COLO668 (cell line): ENCODE measurements at regions not wholly inside any gene's neighbourhood (a gene's known extent, or its start where the extent isn't known, plus 50 kb on each side); places are given as distances from the start of the nearest gene placed in this dataset.

Source experiments
- DNase-seq: peaks from one replicate; lab custom pipeline; 2025; ENCODE audit not compliant: unreplicated experiment; lab: John Stamatoyannopoulos, UW

DNA sequence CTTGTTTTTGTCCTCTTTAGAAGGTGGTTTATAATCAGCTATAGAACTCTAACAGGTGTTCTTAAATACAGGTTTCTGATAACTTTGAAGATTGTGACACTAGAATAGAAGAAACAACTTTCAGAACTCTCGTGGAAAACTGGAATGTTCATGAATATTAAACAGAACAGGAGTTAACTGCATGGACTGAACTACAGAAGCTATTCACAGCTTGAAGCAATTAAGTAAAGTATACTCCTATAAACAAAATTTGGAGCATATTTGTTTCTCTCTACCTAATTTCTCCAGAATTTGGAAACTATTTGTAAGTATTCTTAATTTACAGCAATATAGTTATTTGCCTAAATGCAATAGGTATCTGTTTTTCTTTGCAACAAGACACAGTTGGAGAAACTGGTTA, 824.8 kb downstream of the ADGRL2 start:
- no peak for DNase-seq

DNA sequence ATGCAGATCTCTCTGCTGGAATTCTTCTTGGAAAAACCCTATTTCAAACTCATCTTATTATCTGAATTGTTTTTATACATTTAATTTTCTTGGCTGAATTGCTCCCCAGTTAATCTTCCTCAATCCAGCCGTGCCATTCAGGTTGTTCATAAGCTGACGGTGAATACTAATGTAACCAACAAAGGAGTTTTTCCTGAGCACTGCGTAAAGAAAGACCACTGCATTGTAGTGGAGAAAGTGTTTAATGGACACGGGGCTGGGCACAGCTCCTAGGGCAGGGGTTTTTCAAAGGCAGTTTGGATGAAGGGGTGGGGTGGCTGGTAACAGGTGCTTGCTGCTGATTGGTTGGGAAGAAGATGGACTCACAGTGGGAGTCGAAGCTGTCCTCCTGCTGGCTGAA, 820.3 kb downstream of the ADGRL2 start:
- DNase-seq: no peak

DNA sequence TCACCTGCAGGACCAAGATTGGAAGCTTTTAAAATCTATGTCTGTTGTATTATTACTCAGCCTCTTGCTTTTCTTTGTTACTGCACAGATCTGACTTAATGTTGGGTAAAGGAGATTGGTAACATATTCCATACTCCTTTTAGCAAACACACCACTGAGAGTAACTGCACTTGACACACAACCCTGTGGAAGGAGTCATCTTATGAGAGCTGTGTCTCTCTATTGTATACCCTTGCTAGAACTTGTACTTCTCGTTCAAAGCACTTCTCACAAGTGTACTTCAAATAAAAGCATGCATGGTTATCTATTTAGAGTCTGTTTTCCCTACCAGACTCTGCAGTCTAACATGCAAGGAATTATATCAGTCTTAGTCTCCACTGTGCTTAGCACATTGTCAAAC, 813.4 kb downstream of the ADGRL2 start:
- no peak for DNase-seq

DNA sequence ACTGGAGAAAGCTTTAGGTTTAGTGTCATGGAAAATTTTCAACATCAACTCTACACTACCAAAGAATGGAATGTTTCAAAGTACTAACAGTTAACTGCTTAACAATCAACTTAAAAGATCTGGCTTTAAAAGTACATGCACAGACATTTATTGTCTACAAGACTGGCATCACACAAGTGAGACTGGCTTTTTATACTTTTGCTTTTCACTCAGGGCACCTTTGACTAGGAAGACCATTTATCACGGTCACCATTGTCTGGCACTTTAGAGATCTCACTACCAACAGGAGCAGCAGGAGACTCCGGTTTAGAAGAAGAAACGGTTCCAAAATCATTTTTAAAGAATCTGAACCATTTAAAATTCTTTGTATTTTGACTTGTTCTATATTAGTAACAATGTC, 812.3 kb downstream of the ADGRL2 start:
- no peak for DNase-seq

DNA sequence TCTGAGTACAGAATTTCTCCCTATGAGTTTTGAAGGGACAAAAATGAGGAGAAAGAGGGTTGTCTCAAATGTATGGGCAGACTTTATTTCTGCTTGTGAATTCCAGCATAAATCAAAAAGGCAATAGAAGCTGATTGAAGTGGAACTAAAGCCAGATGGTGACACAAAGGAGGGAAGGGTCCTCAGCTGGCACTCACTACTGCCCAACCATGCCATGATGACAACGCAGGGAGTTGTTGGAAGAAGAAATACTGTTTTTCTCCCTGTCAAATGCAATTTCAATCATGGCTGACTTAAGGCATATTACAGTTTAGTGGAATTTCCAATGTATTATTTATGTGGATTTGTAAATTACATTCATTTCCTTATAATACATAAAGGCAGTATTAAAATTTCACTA, 805.8 kb downstream of the ADGRL2 start:
- no peak for DNase-seq

DNA sequence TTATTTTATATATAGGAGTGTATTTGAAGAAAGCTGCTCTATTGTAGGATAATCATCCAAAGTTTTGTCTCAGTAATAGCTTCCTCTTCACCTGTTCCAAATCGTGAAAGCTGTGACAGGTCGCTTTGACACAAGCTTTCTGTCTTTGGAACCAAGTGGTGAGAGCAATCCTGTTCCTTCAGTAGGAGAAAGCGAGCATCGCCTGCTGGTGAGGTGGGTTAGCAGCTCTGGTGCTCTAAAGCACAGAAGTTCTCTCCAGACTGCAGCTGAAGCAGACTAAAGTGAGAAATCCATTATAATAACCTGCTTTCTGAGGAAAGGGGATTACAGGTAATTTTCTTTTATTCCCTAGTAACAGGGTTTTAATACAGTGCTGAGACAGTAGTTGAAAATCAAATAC, 803.8 kb downstream of the ADGRL2 start:
- DNase-seq: no peak

DNA sequence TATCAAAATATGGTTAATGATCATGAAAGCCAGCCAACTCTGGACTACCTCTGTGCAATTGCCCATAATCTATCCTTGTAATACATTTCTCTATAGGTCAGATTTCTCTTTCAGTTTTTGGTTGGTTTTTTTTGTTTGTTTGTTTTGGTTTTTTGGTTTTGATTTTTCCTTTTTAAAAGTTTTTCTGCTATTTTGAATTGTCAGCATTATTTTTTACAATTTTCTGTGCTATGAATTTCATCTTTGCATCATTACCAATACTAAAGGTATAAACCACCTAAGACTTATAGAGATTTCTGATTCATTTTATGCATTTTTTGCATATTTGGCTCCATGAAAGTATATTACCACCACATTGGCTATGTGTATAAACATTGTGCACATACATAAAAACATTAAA, 799.6 kb downstream of the ADGRL2 start:
- no peak for DNase-seq

DNA sequence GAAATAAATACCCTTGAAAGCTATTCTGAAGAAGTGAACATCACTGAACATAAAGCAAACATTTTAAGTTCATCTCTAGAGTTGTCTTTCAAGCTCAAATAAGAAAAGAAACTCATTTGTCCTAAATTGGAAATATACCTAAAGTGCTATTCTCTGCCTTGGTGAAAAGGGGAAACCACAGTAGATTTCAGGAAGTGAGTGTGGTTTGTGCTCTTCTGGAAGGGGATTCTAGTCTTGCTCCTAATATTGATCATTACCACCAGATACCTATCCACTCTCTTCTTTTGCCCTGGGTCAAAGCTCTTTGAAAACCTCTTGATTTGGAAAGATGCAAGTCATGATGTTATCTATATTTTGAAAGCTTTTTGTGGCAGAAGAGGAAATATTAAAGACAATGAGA, 798.1 kb downstream of the ADGRL2 start:
- no peak for DNase-seq

DNA sequence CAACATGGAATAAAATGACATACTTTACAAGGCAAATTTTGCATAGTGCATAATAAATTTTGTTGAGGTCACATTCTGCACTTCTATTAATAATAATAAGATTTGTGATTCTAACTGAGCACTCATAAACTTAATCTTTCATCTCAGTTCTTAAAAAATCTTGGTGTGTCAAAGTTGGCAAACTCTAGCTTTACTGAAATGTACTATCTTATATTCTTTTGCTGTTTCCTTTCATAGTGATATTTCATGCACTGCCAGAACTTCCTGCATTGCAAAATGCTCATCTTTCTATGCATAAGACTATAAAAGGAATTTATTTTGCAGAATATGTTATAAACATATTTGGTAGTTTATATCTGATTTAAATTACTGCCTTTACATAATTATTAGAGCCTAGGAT, 797.6 kb downstream of the ADGRL2 start:
- no peak for DNase-seq

DNA sequence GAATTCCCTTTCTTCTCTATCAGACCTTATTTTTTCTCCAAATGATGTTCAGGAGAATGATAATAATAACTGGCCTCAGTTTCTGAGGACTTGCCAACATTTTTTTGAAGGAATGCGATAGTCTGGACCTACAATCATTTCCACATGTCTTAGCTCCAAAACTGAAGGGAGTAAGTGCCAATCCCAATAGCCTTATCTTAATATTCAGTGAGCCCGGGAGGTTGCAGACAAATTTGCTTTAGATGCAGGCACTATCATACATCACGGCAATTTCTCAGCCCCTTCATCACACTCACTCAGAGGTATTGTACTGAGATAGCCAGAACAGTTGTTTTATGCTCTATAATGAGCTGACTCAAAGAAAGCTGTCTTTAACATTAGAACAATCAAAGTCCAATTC, 796.9 kb downstream of the ADGRL2 start:
- no peak for DNase-seq

DNA sequence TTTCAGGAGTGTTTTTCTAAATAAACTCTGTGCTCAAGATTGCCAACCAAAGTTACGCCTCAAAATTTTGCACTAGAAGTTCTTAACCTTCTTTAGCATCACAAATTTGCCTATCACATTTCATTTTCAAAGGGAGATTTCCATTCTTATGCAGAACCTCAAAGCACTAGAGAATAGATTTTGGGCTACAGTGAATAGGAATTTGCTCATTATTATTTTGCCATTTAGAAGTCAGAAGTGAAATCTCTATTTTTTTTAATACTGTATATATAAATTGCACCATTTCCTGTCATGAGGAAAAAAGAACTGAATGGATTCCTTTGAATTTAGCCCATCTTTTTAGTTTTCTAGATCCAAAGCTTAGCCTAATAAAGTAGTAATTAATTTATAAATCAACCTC, 796.4 kb downstream of the ADGRL2 start:
- DNase-seq: no peak

DNA sequence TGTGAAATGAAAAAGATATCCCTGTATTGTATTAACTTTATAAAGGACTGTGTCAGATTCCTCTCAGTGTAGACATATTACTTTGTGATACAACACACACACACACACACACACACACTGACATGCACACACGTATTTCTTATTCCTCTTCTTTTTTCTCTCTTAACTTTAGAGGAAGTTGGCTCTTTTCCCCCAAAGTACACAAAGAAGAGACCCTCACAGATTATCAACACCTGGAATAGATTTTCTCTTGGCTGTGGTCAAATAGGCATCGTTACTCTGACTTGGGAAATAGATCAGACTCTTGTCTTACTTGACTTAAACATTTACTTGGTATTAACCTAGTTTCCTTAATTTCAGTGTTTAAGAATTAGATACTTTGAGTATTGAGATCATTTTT, 792.8 kb downstream of the ADGRL2 start:
- no peak for DNase-seq

DNA sequence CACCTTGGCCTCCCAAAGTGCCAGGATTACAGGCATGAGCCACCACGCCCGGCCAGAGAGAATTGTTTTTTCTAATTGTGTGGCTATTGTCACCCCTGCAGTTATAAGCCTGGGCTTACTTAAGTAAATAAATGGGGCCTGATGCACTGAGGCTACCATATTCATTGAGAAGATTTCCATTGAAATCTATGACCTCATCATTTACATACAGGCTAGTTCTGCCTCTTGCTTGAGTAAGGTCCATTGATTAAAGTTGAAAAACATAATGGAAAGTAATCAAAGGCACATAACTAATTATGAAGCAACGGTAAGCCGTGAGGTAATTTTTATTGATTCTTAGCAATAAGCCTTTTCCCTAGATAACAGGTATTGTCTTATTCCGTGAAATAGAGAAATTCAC, 788.9 kb downstream of the ADGRL2 start:
- no peak for DNase-seq

DNA sequence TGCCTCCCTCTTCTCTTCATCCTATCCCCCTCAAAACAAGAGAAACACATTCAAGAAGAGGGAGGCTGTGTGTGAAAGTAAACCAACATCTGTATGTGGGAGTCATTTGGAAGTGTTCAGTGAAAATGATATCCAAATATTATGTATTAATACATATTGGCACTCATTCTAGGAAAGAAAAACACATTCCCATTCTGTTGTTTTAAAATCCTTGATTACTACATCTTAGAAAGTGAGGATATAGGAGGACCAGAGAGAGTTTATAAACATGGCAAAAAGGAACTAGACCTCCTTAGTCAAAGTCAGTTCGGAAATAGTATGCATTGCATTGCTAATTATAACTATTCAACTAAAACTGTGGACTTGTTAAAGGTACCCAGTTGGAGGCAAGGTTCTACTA, 786.6 kb downstream of the ADGRL2 start:
- no peak for DNase-seq

DNA sequence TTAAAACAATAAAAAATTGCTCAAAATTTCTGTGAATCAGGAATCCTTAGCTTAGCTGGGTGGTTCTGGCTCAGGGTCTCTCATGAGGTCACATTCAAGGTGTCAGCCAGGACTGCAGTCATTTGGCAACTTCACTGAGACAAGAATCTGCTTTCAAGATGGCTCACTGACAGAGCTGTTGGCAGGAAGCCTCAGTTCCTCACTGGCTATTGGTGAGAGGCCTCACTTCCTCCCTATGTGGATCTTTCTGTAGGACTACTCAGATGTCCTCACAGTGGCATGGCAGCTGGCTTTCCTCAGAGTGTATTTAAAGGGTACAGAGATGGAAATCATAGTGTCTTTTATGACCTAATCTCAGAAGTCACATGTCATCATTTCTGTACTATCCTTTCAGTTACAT, 785.7 kb downstream of the ADGRL2 start:
- DNase-seq: no peak

DNA sequence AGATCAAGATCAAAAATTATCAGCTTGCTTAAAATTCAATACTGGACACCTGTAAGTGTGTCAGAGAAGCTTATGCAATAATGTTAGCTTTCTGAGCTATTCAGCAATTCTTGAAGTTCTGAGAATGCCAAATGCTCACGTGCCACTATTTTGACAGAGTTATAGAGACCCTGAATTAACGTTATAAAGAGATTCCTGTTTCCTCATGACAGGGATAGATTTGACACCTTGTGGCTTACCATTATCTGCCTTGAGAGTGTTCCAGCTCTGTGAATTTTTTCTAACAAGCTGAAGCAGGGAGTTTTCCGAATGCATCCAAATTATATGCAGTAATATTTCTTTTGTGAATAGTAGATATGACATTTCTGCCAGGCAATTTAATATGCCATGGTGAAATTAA, 781.6 kb downstream of the ADGRL2 start:
- no peak for DNase-seq

DNA sequence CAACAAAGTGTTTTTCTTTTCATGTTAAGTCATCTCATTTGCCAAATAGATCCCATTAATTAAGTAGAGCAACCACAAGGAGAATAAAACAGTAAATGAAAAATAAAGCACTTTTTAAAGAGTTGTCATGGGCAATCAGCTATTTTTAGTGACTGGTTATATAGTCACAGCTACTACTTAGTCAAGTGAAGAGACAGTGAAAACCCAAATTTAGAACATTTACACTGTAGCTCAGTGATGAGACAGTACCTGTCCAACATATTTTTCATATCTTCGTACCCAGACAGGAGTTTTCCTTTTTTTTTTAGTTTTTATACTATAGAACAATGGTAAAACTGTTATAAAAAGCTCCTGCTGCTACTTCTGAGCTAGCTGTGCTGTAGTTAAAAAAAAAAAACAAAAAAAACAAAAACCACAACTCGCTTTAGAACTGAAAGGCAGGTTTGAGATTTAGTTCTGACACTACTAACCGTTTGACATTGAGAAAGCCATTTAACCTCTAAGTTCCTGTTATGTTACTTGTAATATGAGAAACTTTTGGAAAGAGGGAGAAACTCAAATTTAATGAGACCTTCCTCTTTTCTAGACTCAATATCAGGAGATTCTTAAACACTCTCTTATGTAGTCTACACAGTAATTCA, 777.5 kb downstream of the ADGRL2 start:
- DNase-seq: no peak

DNA sequence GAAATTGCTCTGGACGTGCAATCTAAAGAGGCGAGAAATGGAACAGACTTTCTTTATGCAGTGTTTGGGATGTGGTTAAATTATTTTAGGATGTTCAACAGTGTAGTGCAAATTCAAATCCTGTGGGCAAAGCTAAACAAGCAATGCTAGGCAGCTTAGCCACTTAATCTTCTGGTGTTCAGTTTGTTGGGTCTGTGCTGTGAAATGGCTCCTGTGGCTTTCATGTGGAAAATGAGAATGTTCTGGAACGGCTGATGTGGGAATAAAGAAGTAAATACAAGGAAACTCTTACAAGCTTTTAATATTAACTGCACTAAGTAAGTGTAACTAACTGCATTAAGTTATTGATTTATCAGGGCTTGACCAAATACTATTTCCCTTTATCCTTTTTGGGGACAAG, 766.6 kb downstream of the ADGRL2 start:
- no peak for DNase-seq

DNA sequence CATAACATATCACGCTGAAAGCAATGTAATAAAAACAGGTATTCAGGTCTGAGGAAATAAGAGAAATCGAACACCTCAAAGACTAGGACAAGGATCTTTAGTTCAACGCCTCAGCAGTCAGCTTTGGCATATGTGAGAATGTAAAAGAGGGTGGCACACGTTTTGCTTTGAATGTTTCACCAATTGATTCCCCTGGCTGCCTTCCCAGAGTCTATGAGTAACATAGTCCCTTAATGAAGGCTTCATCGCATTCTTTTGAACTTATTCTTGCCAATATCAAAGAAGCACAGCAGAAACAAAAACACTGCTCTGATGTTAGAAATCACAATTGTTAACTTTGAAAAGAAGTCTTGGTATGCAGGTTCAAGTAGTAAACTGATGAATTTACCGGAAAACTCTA, 764.8 kb downstream of the ADGRL2 start:
- no peak for DNase-seq

DNA sequence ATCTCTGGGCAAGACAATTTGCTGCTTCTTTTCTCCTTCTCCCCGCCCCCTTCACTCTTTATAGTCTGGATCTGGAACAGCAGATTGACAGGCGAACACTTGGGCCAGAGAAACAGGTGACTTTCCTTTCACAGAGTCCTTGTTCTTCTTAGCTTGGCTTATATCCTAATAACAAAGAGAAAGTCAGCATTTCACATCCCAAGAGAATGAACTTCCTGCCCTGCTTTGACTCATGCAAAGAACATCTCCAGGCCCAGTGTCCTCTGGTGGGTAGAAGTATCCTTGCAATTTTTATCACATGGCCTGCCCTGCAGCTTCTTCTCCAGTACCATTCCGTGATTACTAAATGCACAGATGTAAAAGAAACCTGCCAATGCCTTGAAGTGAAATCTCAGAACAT, 764.4 kb downstream of the ADGRL2 start:
- DNase-seq: no peak

DNA sequence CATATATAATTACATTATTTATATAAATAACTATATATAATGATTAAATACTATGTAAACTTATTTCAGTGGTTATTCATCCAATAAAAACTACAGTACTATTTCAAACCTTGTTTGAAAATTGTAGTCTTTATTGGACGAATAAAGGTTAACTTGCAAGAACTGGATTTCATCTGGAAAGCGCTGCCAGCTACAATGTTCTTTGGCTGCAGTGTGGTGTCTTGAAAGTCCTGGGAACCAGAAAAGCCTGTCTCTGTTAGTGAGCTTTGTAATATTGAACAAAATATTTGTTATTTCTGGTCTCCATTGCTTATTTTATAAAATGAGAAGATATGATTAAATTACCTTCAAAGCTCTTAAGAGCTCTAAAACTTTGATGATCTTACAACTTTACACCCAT, 763.6 kb downstream of the ADGRL2 start:
- no peak for DNase-seq

DNA sequence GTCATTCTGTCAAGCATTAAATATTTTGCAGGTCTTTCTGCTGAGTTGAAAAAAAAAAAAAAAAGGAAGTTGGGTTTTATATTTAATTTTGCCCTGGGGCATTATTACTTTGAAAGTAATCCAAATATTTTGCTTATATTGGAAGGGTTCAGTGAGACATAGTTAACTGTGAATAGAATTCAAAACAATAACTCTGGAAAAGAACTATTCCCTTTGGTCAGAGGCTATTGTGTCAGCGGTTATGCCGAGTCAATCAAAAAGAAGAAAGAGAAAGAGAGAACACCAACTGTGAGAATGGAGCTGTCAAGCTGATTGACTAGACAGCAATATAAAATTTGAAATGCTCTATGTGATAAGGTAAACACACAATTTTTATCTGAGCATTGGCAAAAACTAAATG, 761.7 kb downstream of the ADGRL2 start:
- no peak for DNase-seq

DNA sequence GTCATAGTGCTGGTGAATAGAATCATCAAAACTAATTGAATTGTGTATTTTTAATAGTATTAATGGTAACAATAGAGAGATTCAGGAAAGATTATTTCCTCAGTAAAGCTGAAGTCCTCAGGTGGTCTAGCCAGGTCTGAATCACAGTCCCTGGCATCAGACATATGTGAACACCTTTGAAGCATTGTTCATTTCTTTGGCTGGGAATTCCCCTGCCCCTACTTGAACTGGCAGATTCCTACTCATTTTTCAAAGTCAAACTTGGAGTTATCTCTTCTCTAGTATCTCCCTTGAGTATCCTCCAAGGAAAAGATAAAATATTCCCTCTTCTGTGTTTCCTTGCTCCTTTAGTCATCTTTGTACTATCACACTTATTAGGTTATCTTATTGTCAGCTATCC, 759.8 kb downstream of the ADGRL2 start:
- no peak for DNase-seq

DNA sequence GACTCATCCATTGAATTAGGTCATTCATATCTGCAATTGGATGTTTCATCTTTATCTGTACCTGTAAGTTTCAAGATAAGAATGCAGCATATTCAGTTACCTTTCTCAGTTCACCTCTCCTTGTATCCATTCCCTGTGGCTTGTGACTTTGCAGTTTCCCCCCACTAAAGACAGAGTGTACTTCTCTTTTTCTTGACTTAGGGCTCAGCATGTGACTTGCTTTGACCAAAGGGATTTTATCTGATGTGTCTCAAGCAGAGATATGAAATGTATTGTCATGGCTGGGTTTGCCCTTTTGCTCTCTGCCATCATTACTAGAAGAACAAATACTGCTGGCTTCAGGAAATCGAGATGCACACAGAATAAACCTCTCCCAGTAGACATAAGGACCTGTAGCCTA, 754.8 kb downstream of the ADGRL2 start:
- DNase-seq: no peak
